Heart left ventricle (tissue), 13 donors: ENCODE measurements at regions not wholly inside any gene's neighbourhood (a gene's known extent, or its start where the extent isn't known, plus 50 kb on each side); places are given as distances from the start of the nearest gene placed in this dataset.

Source experiments
- POLR2A ChIP-seq, 2 donors: fragments of 450-650 bp; IDR thresholded peaks; one replicate each; pipeline ENCODE4 v1.6.1; 2017; ENCODE audit warnings: antibody characterized with exemption in 2 of 2, mild to moderate bottlenecking in 2 of 2, moderate library complexity in 2 of 2
- TF ChIP-seq, protein P1 (sequence below), 12 donors: fragments of 200-600 bp; sonication (generic) in 4 of 12; IDR thresholded peaks; one replicate each; pipeline versions ENCODE4 v1.5.0 to v1.8.0; 2018 to 2022; ENCODE audit warnings: antibody characterized with exemption in 12 of 12, mild to moderate bottlenecking in 5 of 12
- donor health status: ischemic (EF 13 %, LVEDD 7.1; RV severe dilation, severe dysfunction).
- donor health status: DM: no; HTN: yes; CAD: no.
- donor health status: DM: no; HTN: no; CAD: no.
- donor health status: ischemic (EF 25% LVEDD 6.9; RV normal size, moderate dysfunction).
- donor health status: ischemic (EF 25% LVEDD 5.7; RV mildly dilated, moderate dysfunction).
- donor health status: ischemic (EF 35%, LVEDD 5.7; RV mildly dilated, moderate dysfunction).
- donor health status: nonischemic (EF 11% LVEDD 7.7; RV severe dilation, severe dysfunction).
- donor health status: DM: yes; HTN: yes; CAD: no.
- donor health status: PGD.
- donor health status: ischemic (EF 29% LVEDD 5.4; RV normal size, mild dysfunction).
- donor health status: nonischemic (EF 23%, LVEDD 6.1; RV moderate dilation, normal function).

DNA sequence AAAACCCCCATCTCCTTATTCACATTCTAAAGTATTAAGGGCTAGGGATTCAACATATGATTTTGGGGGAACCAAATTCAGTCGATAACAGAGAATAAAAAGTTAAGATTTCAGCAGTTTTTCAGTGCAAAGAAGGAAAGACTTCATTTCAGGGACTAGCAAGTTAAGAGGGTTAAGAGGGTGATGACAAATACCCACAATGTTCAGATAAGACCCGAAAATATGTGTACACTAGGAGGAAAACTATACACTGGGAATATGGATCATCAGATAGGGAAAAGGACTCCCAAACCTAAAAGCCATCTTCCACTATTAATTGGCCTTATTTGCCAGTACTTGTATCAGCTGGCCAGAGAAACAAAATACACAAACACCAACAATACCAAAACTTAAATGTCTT lies 824.2 kb downstream of the SLC16A7 start:
- TF ChIP-seq, protein P1, sequence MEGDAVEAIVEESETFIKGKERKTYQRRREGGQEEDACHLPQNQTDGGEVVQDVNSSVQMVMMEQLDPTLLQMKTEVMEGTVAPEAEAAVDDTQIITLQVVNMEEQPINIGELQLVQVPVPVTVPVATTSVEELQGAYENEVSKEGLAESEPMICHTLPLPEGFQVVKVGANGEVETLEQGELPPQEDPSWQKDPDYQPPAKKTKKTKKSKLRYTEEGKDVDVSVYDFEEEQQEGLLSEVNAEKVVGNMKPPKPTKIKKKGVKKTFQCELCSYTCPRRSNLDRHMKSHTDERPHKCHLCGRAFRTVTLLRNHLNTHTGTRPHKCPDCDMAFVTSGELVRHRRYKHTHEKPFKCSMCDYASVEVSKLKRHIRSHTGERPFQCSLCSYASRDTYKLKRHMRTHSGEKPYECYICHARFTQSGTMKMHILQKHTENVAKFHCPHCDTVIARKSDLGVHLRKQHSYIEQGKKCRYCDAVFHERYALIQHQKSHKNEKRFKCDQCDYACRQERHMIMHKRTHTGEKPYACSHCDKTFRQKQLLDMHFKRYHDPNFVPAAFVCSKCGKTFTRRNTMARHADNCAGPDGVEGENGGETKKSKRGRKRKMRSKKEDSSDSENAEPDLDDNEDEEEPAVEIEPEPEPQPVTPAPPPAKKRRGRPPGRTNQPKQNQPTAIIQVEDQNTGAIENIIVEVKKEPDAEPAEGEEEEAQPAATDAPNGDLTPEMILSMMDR (IDR thresholded peaks at IDR 0.05) = no peak
- TF ChIP-seq POLR2A (IDR thresholded peaks at IDR 0.05) = no peak
